Fibroblast of mammary gland (primary cell): ENCODE measurements at regions not wholly inside any gene's neighbourhood (a gene's known extent, or its start where the extent isn't known, plus 50 kb on each side); places are given as distances from the start of the nearest gene placed in this dataset.

Experiments used
- DNase-seq: peaks from one replicate; pipeline ENCODE4 v3.0.0-alpha.2; 2010; ENCODE audit warnings: low read depth
- H3K4me3 ChIP-seq: 2 replicates; pipeline ENCODE4 v1.5.1; 2011; ENCODE audit warnings: low read depth, mild to moderate bottlenecking, low read length, moderate library complexity; ENCODE audit not compliant: control insufficient read depth
- TF ChIP-seq, protein P1 (sequence below): conservative IDR thresholded peaks from 2 replicates; pipeline ENCODE4 v1.5.1; 2011; ENCODE audit warnings: low read depth, low read length, inconsistent platforms; ENCODE audit not compliant: control insufficient read depth, insufficient read depth

DNA sequence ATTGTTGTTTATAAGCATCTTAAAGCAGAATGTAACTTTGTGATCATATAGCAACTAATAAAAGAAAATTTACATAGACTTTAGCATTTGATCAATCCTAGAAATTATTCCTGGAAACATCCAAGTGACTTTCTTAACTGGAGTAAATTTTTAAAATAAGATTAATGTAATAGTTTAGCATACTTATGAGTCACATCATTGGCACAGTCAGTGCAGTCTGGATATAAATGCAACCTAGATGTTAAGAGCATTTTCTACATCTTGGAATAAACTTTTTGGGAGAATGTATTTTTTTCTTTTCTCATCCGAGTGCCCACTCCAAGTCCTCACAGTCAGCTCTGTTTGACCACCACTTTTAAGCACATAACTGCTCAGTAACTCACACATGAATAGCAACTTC is 324.6 kb upstream of the PLSCR5 start:
- DNase-seq: peak; percentile 22
- TF ChIP-seq, protein P1, sequence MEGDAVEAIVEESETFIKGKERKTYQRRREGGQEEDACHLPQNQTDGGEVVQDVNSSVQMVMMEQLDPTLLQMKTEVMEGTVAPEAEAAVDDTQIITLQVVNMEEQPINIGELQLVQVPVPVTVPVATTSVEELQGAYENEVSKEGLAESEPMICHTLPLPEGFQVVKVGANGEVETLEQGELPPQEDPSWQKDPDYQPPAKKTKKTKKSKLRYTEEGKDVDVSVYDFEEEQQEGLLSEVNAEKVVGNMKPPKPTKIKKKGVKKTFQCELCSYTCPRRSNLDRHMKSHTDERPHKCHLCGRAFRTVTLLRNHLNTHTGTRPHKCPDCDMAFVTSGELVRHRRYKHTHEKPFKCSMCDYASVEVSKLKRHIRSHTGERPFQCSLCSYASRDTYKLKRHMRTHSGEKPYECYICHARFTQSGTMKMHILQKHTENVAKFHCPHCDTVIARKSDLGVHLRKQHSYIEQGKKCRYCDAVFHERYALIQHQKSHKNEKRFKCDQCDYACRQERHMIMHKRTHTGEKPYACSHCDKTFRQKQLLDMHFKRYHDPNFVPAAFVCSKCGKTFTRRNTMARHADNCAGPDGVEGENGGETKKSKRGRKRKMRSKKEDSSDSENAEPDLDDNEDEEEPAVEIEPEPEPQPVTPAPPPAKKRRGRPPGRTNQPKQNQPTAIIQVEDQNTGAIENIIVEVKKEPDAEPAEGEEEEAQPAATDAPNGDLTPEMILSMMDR: no peak
- H3K4me3 ChIP-seq: no peak overlapping the region

DNA sequence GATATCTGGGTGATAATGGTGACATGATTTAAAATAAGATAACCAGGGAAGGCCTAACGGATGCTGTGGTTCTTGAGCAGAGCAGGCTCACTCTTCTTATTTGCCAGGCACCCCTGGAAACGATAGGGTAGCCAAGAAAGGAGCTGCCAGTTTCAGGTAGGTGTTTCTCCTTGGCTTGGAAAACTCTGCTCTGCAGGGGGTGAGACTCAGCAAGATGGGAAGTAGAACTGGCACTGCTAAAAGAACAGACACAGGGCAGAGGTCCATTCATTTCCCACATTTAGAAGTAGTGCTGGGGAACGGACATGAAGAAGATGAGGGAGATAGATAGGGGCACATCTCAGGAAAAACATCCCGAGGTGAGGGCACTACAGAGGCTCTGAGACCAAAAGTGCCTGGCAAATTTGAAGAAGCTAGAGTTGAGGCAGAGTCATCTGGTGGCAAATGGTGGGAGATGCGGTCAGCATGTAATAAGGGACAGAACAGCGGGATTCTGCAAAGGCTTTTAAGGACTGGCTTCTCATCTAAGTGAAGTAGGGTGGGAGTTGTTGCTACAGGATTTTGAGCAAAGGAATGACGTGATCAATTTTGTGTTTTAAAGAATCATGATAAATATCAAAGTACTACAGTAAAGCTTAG is 323.4 kb upstream of the PLSCR5 start:
- no peak overlapping the region for H3K4me3 ChIP-seq
- TF ChIP-seq, protein P1: no peak
- DNase-seq: no peak

DNA sequence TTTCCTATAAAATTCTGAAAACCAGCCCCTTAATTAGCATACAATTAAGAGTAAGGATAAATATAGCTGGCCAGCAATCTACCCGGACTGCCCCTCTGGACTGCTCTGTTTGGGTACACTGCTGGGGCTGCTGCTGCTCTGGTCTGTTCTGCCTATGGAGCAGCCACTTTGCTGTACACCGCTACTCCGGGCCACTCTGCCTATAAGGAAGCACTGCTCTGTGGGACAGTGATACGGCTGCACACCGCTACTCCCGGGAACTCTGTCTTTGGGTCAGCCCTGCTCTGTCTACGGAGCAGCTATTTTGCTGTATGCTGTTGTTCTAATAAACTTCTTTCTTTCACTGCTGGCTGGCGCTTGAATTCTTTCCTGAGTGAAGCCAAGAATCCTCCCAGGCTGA is 316.5 kb upstream of the PLSCR5 start:
- TF ChIP-seq, protein P1: no peak
- no peak overlapping the region for H3K4me3 ChIP-seq
- DNase-seq: no peak

DNA sequence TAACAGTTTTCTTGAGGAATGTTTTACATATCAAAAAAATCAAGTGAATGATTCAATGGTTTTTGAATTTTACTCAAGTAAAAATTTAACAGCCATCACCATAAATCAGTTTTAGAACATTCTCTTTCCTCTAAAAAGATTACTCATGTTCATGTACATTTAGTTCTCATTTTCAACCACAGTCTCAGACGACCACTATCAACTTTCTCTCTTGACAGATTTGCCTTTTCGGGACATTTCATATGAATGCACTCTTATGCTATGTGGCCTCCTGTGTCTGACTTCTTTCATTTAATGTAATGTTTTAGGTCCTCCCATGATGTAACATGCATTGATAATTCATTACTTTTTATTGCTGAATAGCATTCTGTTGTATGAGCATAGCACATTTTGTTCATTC is 309.3 kb upstream of the PLSCR5 start:
- DNase-seq: no peak
- no peak overlapping the region for H3K4me3 ChIP-seq
- TF ChIP-seq, protein P1: no peak

DNA sequence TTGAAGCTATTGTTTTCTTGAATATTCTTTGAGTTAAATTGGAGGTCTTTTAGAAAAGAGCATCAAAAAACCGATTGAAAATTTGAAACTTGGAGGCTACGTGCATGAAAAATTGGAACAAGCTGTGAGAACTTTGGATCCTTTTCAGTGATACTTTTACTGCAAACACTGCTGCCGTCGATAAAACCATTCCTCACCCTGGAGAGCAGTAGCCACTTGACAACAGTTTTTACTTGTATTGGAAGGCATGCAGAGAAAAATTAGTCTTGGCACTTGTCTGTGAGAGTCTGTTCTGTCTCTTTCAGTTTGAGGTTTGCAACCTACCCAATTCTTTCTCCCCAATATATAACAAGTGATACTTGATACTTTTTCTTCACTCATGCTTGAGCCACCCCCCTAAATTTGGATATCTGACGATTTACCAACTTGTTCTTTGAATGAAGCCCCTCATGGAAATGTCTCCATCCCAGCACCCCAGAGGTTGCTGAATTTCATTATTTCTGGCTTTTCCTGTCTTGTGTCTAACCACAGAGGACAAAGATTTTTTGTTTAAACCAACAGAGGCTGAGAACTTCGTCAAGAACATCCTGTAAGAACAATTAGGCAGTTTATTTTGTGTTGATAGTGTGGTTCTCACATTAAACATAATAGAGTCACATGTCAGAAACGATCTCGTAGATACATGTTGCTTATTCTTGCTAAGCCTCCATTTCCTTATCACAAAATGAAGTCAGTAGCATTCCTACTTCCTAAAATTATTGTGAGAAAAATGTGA is 307.3 kb upstream of the PLSCR5 start:
- H3K4me3 ChIP-seq: no peak overlapping the region
- TF ChIP-seq, protein P1: no peak
- no peak for DNase-seq

DNA sequence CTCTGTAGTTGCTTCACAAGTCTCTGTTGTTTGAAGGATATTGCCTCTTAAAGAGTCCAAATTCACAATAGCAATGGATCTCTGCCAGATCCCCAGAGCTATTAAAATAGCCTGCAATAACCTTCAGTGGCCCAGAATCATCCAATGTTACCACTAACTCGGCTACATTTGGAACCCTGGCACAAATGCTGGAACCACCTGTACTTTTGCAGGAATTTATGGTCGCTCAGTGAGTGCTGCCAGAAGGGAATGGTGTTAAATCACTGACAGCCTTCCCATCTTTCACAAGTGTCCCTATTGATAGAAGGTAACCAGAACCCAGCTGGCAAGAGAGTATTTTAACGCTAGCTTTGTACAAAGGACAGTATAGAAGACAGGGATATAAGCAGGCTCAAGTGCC is 298.8 kb upstream of the PLSCR5 start:
- TF ChIP-seq, protein P1: no peak
- DNase-seq: no peak
- H3K4me3 ChIP-seq: no peak overlapping the region
